ENCODE measurements at regions not wholly inside any gene's neighbourhood (a gene's known extent, or its start where the extent isn't known, plus 50 kb on each side); places are given as distances from the start of the nearest gene placed in this dataset.

DNA sequence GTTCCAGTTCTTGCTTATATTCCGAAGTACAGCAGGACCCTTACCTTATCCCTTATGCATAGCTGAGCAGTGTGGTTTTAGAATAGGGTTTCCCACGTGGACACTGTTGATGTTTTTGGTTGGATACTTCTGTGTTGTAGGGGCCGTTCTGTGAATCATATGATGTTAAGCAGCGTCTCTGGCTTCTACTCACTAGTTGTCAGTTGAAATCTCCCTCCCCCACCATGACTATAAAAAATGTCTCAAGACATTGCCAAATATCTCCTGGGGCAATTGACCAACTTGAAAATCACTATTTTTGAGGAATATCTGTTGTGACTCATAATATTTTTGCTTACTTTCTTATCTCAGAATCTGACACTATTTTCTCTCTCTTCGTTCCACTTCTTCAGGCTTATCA lies 713.7 kb downstream of the TSN start:
- BruUV-seq (replicated peaks), result no TSS peak
- Histone ChIP-seq H3K9me3 (replicated peaks; ENCODE audit: control insufficient read depth, insufficient read depth, low read depth, low read length) (no peaks in the 10 kb centered on the region), H4K20me1 (replicated peaks; ENCODE audit: control insufficient read depth, insufficient read depth, low read length) (no peaks in the 10 kb centered on the region), H3K4me3 (no peak overlapping the region), H3K4me1 (replicated peaks in 1 of 2; ENCODE audit: control insufficient read depth in 2 of 2, insufficient read depth in 2 of 2, low read length in 2 of 2) (no peaks in the 10 kb centered on the region), H3K9ac (ENCODE audit: insufficient read depth in 1 of 2, low read depth in 2 of 2, low read length in 2 of 2) (no peak overlapping the region), H3K79me2 (ENCODE audit: control insufficient read depth, insufficient read depth, low read length) (no peaks in the 10 kb centered on the region), H3K27ac (ENCODE audit: extremely low read depth, low read depth, low read length) (no peak overlapping the region), H3K4me2 (ENCODE audit: insufficient read depth, low read length) (no peak overlapping the region), H3K36me3 (ENCODE audit: control insufficient read depth, insufficient read depth, low read length) (no peaks in the 10 kb centered on the region), H3K27me3 (ENCODE audit: control insufficient read depth in 2 of 2, insufficient read depth in 2 of 2, low read length in 2 of 2) (no peaks in the 10 kb centered on the region), H2AFZ (ENCODE audit: low read depth, low read length) (no peak overlapping the region), H3K9me1 (ENCODE audit: control insufficient read depth, insufficient read depth, low read length) (no peaks in the 10 kb centered on the region)
- DNase-seq (ENCODE audit: extremely low read depth in 1 of 4, low spot score in 3 of 4), result no peak
- CTCF ChIA-PET (ENCODE audit: low intra/inter-chr PET ratio), result no interaction called here
- in situ Hi-C loops (cut with MboI) (loop anchor here (25.0 kb wide), 1 partner anchor 482 kb away; no protein-coding TSS in a partner anchor), intact Hi-C loops (cut with micrococcal nuclease) (no loop called here)
- FAIRE-seq, result no peak
- WGBS (ENCODE audit: insufficient coverage, low coverage, missing lambda C conversion rate), result 2% methylated on average over 5 of the region's 5 CpGs
- no peak for ATAC-seq
- POLR2A ChIA-PET, result no interaction called here
- TF ChIP-seq MAZ (CRISPR knock-in tag; conservative IDR thresholded peaks at IDR 0.05 in 1 of 2, IDR thresholded peaks at IDR 0.05 in 1 of 2), result no peak
- TF ChIP-seq, protein P1, sequence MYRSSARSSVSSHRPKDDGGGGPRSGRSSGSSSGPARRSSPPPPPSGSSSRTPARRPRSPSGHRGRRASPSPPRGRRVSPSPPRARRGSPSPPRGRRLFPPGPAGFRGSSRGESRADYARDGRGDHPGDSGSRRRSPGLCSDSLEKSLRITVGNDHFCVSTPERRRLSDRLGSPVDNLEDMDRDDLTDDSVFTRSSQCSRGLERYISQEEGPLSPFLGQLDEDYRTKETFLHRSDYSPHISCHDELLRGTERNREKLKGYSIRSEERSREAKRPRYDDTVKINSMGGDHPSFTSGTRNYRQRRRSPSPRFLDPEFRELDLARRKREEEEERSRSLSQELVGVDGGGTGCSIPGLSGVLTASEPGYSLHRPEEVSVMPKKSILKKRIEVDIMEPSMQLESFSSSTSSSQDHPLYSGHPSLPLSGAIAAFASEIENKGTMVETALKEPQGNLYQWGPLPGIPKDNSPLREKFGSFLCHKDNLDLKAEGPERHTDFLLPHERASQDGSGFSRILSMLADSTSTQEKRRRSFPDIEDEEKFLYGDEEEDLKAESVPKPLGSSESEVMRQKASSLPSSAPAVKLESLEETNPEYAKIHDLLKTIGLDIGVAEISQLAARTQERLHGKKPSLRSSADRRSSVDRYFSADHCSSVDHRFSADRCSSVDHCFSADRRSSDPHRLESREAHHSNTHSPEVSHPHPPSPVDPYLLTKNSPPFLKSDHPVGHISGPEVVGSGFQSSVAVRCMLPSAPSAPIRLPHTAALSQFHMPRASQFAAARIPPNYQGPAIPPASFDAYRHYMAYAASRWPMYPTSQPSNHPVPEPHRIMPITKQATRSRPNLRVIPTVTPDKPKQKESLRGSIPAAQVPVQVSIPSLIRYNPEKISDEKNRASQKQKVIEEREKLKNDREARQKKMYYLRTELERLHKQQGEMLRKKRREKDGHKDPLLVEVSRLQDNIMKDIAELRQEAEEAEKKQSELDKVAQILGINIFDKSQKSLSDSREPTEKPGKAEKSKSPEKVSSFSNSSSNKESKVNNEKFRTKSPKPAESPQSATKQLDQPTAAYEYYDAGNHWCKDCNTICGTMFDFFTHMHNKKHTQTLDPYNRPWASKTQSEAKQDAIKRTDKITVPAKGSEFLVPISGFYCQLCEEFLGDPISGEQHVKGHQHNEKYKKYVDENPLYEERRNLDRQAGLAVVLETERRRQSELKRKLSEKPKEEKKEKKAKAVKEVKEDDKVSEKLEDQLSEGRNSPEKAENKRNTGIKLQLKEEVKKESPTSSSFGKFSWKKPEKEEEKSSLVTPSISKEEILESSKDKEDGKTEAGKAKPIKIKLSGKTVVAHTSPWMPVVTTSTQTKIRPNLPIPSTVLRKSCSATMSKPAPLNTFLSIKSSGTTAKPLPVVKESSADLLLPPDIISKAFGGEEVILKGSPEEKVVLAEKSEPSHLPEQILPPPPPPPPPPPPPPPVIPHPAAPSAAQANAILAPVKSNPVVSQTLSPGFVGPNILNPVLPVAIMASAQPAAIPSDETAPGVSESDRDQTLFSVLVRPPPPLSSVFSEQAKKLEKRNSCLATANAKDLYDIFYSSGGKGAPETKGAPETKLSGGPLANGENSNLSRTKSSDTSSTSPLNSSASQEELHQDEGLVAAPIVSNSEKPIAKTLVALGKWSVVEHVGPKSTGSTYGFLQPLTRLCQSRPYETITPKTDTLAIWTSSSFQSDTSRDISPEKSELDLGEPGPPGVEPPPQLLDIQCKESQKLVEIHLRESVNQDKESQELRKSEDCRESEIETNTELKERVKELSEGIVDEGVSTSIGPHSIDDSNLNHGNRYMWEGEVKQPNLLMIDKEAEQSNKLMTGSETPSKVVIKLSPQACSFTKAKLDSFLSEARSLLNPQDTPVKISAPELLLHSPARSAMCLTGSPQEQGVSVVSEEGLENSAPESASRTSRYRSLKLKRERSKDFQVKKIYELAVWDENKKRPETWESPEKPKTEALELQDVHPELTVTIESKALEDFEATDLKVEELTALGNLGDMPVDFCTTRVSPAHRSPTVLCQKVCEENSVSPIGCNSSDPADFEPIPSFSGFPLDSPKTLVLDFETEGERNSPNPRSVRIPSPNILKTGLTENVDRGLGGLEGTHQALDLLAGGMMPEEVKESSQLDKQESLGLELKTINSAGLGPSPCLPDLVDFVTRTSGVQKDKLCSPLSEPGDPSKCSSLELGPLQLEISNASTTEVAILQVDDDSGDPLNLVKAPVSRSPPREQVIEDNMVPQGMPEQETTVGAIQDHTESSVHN (IDR thresholded peaks at IDR 0.05; ENCODE audit: borderline replicate concordance in 1 of 2, low read depth in 1 of 2), result no peak
- no peak for TF ChIP-seq YBX1 (IDR thresholded peaks at IDR 0.05)
- no peak for TF ChIP-seq MEF2D (tag; conservative IDR thresholded peaks at IDR 0.05; ENCODE audit: low read depth)
- no peak for TF ChIP-seq RBM22 (IDR thresholded peaks at IDR 0.05; ENCODE audit: low read depth, low read length, poor library complexity, severe bottlenecking)
- TF ChIP-seq CBX3 (IDR thresholded peaks at IDR 0.05; ENCODE audit: borderline replicate concordance in 1 of 2, low read length in 2 of 2), result no peak
- TF ChIP-seq, protein P2, sequence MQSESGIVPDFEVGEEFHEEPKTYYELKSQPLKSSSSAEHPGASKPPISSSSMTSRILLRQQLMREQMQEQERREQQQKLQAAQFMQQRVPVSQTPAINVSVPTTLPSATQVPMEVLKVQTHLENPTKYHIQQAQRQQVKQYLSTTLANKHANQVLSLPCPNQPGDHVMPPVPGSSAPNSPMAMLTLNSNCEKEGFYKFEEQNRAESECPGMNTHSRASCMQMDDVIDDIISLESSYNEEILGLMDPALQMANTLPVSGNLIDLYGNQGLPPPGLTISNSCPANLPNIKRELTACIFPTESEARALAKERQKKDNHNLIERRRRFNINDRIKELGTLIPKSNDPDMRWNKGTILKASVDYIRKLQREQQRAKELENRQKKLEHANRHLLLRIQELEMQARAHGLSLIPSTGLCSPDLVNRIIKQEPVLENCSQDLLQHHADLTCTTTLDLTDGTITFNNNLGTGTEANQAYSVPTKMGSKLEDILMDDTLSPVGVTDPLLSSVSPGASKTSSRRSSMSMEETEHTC (IDR thresholded peaks at IDR 0.05), result no peak
- TF ChIP-seq ZNF444 (CRISPR knock-in tag; IDR thresholded peaks at IDR 0.05), result no peak
- TF ChIP-seq, protein P3, sequence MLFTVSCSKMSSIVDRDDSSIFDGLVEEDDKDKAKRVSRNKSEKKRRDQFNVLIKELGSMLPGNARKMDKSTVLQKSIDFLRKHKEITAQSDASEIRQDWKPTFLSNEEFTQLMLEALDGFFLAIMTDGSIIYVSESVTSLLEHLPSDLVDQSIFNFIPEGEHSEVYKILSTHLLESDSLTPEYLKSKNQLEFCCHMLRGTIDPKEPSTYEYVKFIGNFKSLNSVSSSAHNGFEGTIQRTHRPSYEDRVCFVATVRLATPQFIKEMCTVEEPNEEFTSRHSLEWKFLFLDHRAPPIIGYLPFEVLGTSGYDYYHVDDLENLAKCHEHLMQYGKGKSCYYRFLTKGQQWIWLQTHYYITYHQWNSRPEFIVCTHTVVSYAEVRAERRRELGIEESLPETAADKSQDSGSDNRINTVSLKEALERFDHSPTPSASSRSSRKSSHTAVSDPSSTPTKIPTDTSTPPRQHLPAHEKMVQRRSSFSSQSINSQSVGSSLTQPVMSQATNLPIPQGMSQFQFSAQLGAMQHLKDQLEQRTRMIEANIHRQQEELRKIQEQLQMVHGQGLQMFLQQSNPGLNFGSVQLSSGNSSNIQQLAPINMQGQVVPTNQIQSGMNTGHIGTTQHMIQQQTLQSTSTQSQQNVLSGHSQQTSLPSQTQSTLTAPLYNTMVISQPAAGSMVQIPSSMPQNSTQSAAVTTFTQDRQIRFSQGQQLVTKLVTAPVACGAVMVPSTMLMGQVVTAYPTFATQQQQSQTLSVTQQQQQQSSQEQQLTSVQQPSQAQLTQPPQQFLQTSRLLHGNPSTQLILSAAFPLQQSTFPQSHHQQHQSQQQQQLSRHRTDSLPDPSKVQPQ (CRISPR knock-in tag; IDR thresholded peaks at IDR 0.05; ENCODE audit: borderline replicate concordance), result no peak
